H1 (cell line): ENCODE measurements at regions not wholly inside any gene's neighbourhood (a gene's known extent, or its start where the extent isn't known, plus 50 kb on each side); places are given as distances from the start of the nearest gene placed in this dataset.

Experiments
- BACH1 ChIP-seq: IDR thresholded peaks from 2 replicates; pipeline ENCODE4 v1.6.1; 2012; ENCODE audit warnings: low read length, improper control_type of control experiment
- CEBPB ChIP-seq: IDR thresholded peaks from 2 replicates; pipeline ENCODE4 v1.6.1; 2012; ENCODE audit warnings: low read depth, low read length
- EP300 ChIP-seq, 2 experiments: IDR thresholded peaks; 1 replicate in 1 of 2; 2 replicates in 1 of 2; pipeline ENCODE4 v1.6.1; 2011 to 2012; ENCODE audit warnings: low read depth in 2 of 2, low read length in 2 of 2, mild to moderate bottlenecking in 2 of 2, borderline replicate concordance in 1 of 2, inconsistent platforms in 1 of 2, moderate library complexity in 1 of 2
- HDAC6 ChIP-seq: IDR thresholded peaks from one replicate; pipeline ENCODE4 v1.7.1; 2012; ENCODE audit warnings: low read depth, mild to moderate bottlenecking, inconsistent platforms, low read length, moderate library complexity
- JUND ChIP-seq: IDR thresholded peaks from 2 replicates; pipeline ENCODE4 v1.6.1; 2011; ENCODE audit warnings: mild to moderate bottlenecking, improper control_type of control experiment, low read length
- NRF1 ChIP-seq: IDR thresholded peaks from 2 replicates; pipeline ENCODE4 v1.6.1; 2011; ENCODE audit warnings: mild to moderate bottlenecking, low read depth, low read length, improper control_type of control experiment
- POLR2A ChIP-seq, 2 experiments: IDR thresholded peaks; 1 replicate in 1 of 2; 2 replicates in 1 of 2; pipeline ENCODE4 v1.6.1; 2011; ENCODE audit warnings: low read depth in 2 of 2, low read length in 2 of 2, mild to moderate bottlenecking in 2 of 2; ENCODE audit errors: control extremely low read depth in 1 of 2
- RAD21 ChIP-seq, 2 experiments: IDR thresholded peaks in 1 of 2; conservative IDR thresholded peaks in 1 of 2; 2 replicates each; pipeline ENCODE4 v1.6.1; 2011; ENCODE audit warnings: low read depth in 2 of 2, low read length in 2 of 2, improper control_type of control experiment in 1 of 2, inconsistent platforms in 1 of 2, mild to moderate bottlenecking in 1 of 2, moderate library complexity in 1 of 2
- SIX5 ChIP-seq: IDR thresholded peaks from 2 replicates; pipeline ENCODE4 v1.6.1; 2011; ENCODE audit warnings: mild to moderate bottlenecking, low read depth, low read length
- SP1 ChIP-seq: IDR thresholded peaks from 2 replicates; pipeline ENCODE4 v1.6.1; 2011; ENCODE audit warnings: low read depth, low read length
- TAF1 ChIP-seq: IDR thresholded peaks from 2 replicates; pipeline ENCODE4 v1.6.1; 2011; ENCODE audit warnings: mild to moderate bottlenecking, low read depth, low read length
- TF ChIP-seq, protein P1 (sequence below): IDR thresholded peaks from 2 replicates; pipeline ENCODE4 v1.6.1; 2011; ENCODE audit warnings: low read length, improper control_type of control experiment
- TF ChIP-seq, protein P2 (sequence below), 3 experiments: IDR thresholded peaks; 1 replicate in 2 of 3; 2 replicates in 1 of 3; pipeline versions ENCODE4 v1.5.1 to v1.6.1; 2011; ENCODE audit warnings: low read length in 3 of 3, mild to moderate bottlenecking in 3 of 3, inconsistent platforms in 2 of 3, low read depth in 1 of 3, moderate library complexity in 1 of 3; ENCODE audit not compliant: insufficient read depth in 1 of 3; ENCODE audit errors: control extremely low read depth in 1 of 3

DNA sequence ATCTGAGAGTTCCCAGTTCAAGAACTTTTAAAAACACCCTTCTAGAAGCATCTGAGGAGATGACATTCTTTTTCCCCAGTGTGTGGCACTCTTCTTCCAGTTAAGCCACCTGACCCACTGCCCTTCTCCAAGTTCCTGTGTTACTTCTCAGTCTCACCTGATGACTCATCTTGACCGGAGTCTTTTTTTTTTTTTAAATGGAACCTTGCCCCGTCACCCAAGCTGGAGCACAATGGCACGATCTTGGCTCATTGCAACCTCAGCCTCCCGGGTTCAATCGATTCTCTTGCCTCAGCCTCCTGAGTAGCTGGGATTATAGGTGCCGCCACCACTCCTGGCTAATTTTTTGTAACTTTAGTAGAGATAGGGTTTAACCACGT is 224.1 kb upstream of the DAB2 start:
- TF ChIP-seq, protein P1, sequence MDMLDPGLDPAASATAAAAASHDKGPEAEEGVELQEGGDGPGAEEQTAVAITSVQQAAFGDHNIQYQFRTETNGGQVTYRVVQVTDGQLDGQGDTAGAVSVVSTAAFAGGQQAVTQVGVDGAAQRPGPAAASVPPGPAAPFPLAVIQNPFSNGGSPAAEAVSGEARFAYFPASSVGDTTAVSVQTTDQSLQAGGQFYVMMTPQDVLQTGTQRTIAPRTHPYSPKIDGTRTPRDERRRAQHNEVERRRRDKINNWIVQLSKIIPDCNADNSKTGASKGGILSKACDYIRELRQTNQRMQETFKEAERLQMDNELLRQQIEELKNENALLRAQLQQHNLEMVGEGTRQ: no peak
- TF ChIP-seq, protein P2, sequence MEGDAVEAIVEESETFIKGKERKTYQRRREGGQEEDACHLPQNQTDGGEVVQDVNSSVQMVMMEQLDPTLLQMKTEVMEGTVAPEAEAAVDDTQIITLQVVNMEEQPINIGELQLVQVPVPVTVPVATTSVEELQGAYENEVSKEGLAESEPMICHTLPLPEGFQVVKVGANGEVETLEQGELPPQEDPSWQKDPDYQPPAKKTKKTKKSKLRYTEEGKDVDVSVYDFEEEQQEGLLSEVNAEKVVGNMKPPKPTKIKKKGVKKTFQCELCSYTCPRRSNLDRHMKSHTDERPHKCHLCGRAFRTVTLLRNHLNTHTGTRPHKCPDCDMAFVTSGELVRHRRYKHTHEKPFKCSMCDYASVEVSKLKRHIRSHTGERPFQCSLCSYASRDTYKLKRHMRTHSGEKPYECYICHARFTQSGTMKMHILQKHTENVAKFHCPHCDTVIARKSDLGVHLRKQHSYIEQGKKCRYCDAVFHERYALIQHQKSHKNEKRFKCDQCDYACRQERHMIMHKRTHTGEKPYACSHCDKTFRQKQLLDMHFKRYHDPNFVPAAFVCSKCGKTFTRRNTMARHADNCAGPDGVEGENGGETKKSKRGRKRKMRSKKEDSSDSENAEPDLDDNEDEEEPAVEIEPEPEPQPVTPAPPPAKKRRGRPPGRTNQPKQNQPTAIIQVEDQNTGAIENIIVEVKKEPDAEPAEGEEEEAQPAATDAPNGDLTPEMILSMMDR (IDR thresholded peaks at IDR 0.05; ENCODE audit: control extremely low read depth in 1 of 3, insufficient read depth in 1 of 3, low read depth in 1 of 3, low read length in 3 of 3): 0 out of 4 replicates have a peak, but pooled peaks of 1 of the 3 experiments have one; percentile 15
- TF ChIP-seq CEBPB (no peak), NRF1 (no peak), EP300 (IDR thresholded peaks at IDR 0.05; ENCODE audit: borderline replicate concordance in 1 of 2, low read depth in 2 of 2, low read length in 2 of 2) (no peak), JUND (peak; percentile 79), SP1 (no peak), POLR2A (IDR thresholded peaks at IDR 0.05; ENCODE audit: control extremely low read depth in 1 of 2, low read depth in 2 of 2, low read length in 2 of 2) (no peak), BACH1 (no peak), SIX5 (no peak), TAF1 (no peak), HDAC6 (no peak), RAD21 (IDR thresholded peaks at IDR 0.05 in 1 of 2, conservative IDR thresholded peaks at IDR 0.05 in 1 of 2; ENCODE audit: low read depth in 2 of 2, low read length in 2 of 2) (peak; percentile 43 to 51)
